ENCODE measurements at regions not wholly inside any gene's neighbourhood (a gene's known extent, or its start where the extent isn't known, plus 50 kb on each side); places are given as distances from the start of the nearest gene placed in this dataset.
A peak's percentile ranks its signal among the peaks of the same experiment; 100 is the strongest.

DNA sequence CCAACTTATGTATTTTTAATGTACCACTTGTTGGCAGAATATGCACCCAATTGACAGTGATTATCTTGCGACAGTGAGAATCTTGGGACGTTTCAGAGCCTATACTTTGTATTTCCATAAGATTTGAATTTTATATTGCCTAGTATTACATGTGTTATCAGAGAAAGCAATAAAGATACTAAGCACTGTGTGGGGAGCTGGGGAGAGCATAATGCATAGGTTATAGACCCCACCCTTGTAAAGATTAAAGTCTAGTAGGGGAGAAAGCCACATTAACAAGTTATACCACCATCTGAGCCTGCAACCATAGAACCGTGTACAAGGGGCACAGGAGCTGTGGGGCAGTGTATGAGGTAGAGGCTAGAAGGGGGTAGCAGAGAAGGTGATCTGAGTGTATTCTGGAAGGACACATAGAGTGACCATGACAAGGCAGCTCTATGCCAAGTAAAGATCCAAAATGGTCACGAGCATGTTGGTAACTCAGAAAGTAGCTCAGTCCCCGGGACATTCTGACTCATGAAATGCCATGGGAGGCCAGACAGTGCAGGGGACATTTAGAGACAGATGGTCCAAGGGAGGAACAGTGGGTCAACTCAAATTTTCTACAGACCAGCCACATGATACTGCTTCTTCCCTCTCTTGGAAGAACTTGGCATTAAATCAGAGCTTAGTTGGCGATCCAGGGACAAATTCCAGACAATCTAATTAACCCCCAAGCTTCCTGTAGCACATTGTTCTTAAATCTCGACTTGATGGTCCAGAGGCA is 84.5 kb downstream of the ADRA2A start:
- H3K4me1 ChIP-seq (ENCODE audit: control insufficient read depth, insufficient read depth, low read length): no peaks in the 10 kb centered on the region
- POLR2A ChIA-PET: no interaction called here
- no peak for TF ChIP-seq ZNF37A (tag by site-specific recombination; IDR thresholded peaks at IDR 0.05)
- TF ChIP-seq IKZF3 (tag by site-specific recombination; IDR thresholded peaks at IDR 0.05): no peak
- TF ChIP-seq, protein P1, sequence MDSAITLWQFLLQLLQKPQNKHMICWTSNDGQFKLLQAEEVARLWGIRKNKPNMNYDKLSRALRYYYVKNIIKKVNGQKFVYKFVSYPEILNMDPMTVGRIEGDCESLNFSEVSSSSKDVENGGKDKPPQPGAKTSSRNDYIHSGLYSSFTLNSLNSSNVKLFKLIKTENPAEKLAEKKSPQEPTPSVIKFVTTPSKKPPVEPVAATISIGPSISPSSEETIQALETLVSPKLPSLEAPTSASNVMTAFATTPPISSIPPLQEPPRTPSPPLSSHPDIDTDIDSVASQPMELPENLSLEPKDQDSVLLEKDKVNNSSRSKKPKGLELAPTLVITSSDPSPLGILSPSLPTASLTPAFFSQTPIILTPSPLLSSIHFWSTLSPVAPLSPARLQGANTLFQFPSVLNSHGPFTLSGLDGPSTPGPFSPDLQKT (IDR thresholded peaks at IDR 0.05; ENCODE audit: borderline replicate concordance, low read depth, low read length): no peak
- no peak for TF ChIP-seq ZNF341 (tag by site-specific recombination; IDR thresholded peaks at IDR 0.05; ENCODE audit: low read depth)
- no peak for TF ChIP-seq YY2 (tag by site-specific recombination; IDR thresholded peaks at IDR 0.05)
- no peak for TF ChIP-seq GLIS1 (tag by site-specific recombination; IDR thresholded peaks at IDR 0.05)
- no peak for TF ChIP-seq ZNF292 (tag by site-specific recombination; IDR thresholded peaks at IDR 0.05; ENCODE audit: borderline replicate concordance, low read depth)
- TF ChIP-seq, protein P2, sequence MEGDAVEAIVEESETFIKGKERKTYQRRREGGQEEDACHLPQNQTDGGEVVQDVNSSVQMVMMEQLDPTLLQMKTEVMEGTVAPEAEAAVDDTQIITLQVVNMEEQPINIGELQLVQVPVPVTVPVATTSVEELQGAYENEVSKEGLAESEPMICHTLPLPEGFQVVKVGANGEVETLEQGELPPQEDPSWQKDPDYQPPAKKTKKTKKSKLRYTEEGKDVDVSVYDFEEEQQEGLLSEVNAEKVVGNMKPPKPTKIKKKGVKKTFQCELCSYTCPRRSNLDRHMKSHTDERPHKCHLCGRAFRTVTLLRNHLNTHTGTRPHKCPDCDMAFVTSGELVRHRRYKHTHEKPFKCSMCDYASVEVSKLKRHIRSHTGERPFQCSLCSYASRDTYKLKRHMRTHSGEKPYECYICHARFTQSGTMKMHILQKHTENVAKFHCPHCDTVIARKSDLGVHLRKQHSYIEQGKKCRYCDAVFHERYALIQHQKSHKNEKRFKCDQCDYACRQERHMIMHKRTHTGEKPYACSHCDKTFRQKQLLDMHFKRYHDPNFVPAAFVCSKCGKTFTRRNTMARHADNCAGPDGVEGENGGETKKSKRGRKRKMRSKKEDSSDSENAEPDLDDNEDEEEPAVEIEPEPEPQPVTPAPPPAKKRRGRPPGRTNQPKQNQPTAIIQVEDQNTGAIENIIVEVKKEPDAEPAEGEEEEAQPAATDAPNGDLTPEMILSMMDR (tag by site-specific recombination; IDR thresholded peaks at IDR 0.05): no peak
- TF ChIP-seq, protein P3, sequence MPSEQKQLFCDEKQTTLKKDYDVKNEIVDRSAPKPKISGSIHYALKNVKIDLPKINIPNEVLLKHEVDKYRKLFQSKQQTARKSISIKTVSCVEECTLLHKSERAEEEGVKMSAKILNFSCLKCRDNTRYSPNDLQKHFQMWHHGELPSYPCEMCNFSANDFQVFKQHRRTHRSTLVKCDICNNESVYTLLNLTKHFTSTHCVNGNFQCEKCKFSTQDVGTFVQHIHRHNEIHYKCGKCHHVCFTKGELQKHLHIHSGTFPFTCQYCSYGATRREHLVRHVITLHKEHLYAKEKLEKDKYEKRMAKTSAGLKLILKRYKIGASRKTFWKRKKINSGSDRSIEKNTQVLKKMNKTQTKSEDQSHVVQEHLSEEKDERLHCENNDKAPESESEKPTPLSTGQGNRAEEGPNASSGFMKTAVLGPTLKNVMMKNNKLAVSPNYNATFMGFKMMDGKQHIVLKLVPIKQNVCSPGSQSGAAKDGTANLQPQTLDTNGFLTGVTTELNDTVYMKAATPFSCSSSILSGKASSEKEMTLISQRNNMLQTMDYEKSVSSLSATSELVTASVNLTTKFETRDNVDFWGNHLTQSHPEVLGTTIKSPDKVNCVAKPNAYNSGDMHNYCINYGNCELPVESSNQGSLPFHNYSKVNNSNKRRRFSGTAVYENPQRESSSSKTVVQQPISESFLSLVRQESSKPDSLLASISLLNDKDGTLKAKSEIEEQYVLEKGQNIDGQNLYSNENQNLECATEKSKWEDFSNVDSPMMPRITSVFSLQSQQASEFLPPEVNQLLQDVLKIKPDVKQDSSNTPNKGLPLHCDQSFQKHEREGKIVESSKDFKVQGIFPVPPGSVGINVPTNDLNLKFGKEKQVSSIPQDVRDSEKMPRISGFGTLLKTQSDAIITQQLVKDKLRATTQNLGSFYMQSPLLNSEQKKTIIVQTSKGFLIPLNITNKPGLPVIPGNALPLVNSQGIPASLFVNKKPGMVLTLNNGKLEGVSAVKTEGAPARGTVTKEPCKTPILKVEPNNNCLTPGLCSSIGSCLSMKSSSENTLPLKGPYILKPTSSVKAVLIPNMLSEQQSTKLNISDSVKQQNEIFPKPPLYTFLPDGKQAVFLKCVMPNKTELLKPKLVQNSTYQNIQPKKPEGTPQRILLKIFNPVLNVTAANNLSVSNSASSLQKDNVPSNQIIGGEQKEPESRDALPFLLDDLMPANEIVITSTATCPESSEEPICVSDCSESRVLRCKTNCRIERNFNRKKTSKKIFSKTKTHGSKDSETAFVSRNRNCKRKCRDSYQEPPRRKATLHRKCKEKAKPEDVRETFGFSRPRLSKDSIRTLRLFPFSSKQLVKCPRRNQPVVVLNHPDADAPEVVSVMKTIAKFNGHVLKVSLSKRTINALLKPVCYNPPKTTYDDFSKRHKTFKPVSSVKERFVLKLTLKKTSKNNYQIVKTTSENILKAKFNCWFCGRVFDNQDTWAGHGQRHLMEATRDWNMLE (tag by site-specific recombination; conservative IDR thresholded peaks at IDR 0.05; ENCODE audit: low read depth): no peak
- TF ChIP-seq ZNF214 (tag by site-specific recombination; IDR thresholded peaks at IDR 0.05; ENCODE audit: borderline replicate concordance): no peak
- no peak overlapping the region for H3K4me3 ChIP-seq (ENCODE audit: low read depth, low read length)
- CTCF ChIA-PET: interaction anchor here (0.8 kb wide), 1 partner anchor 86 kb away, joined by 3 read pairs; no protein-coding TSS in a partner anchor
- no peaks in the 10 kb centered on the region for H3K9me3 ChIP-seq (ENCODE audit: control insufficient read depth, insufficient read depth, low read depth, low read length)
- H3K36me3 ChIP-seq (ENCODE audit: control insufficient read depth in 2 of 2, insufficient read depth in 1 of 2, low read length in 2 of 2): no peaks in the 10 kb centered on the region
- no peak overlapping the region for H3K27ac ChIP-seq (ENCODE audit: extremely low read depth, low read depth, low read length)

DNA sequence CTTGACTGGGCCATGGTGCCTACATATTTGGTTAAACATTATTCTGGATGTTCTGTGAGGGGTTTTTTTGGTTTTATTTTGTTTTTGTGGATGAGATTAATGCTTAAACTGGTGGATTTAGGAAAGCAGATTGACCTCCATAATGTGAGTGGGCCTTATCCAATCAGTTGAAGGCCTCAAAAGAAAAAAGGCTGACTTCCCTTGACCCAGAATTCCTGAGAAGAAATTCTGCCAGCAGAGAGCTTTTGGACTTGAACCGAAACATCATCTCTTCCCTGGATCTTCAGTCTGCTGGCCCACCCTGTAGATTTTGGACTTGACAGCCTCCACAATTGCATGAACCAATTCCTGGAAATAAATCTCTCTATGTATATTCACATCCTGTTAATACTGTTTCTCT is 94.4 kb downstream of the ADRA2A start:
- no peak overlapping the region for H3K27ac ChIP-seq (ENCODE audit: extremely low read depth, low read depth, low read length)
- CTCF ChIA-PET: no interaction called here
- H3K9me3 ChIP-seq (ENCODE audit: control insufficient read depth, insufficient read depth, low read depth, low read length): no peaks in the 10 kb centered on the region
- no peak overlapping the region for H3K4me3 ChIP-seq (ENCODE audit: low read depth, low read length)
- no peaks in the 10 kb centered on the region for H3K36me3 ChIP-seq (ENCODE audit: control insufficient read depth in 2 of 2, insufficient read depth in 1 of 2, low read length in 2 of 2)
- 0 out of 2 replicates have a peak, but pooled peaks have one; percentile 29 for TF ChIP-seq ZNF10 (tag by site-specific recombination; IDR thresholded peaks at IDR 0.05)
- no peak for TF ChIP-seq ZNF843 (tag by site-specific recombination; IDR thresholded peaks at IDR 0.05)
- no peaks in the 10 kb centered on the region for H3K4me1 ChIP-seq (ENCODE audit: control insufficient read depth, insufficient read depth, low read length)
- POLR2A ChIA-PET: no interaction called here

DNA sequence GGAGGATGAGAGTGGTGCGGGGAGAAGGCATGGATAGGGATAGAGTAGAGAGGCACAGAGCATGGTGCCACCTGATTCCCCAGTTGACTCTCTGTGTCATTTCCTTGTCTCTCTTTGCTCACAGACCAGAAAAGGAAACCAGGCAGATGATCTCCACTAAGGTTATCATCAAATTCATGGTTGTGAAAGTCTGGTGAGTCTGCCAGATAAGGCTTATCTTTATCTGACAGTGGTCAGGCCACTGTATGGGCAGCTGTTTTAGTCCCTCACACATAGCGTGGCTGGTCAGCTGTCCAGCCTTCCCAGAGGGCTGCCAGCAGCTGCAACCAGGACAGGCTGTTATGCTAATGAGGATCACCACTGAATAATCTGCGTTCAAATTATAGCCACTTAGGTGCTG is 99.0 kb downstream of the ADRA2A start:
- Histone ChIP-seq H3K36me3 (ENCODE audit: control insufficient read depth in 2 of 2, insufficient read depth in 1 of 2, low read length in 2 of 2) (no peaks in the 10 kb centered on the region), H3K4me1 (ENCODE audit: control insufficient read depth, insufficient read depth, low read length) (no peaks in the 10 kb centered on the region), H3K9me3 (ENCODE audit: control insufficient read depth, insufficient read depth, low read depth, low read length) (no peaks in the 10 kb centered on the region), H3K27ac (ENCODE audit: extremely low read depth, low read depth, low read length) (no peak overlapping the region), H3K4me3 (ENCODE audit: low read depth, low read length) (no peak overlapping the region)
- ChIA-PET CTCF (no interaction called here), POLR2A (no interaction called here)
- no peak for TF ChIP-seq TRIM28 (IDR thresholded peaks at IDR 0.05; ENCODE audit: borderline replicate concordance, low read length)
- no peak for TF ChIP-seq SETDB1 (IDR thresholded peaks at IDR 0.05; ENCODE audit: insufficient read length, low read length)
- TF ChIP-seq ZXDB (tag by site-specific recombination; IDR thresholded peaks at IDR 0.05): no peak
- no peak for TF ChIP-seq ZNF202 (tag by site-specific recombination; IDR thresholded peaks at IDR 0.05; ENCODE audit: borderline replicate concordance)
- no peak for TF ChIP-seq WT1 (tag by site-specific recombination; IDR thresholded peaks at IDR 0.05)
- TF ChIP-seq GFI1B (tag by site-specific recombination; IDR thresholded peaks at IDR 0.05): no peak
- no peak for TF ChIP-seq PRDM1 (tag by site-specific recombination; IDR thresholded peaks at IDR 0.05)
- TF ChIP-seq, protein P4, sequence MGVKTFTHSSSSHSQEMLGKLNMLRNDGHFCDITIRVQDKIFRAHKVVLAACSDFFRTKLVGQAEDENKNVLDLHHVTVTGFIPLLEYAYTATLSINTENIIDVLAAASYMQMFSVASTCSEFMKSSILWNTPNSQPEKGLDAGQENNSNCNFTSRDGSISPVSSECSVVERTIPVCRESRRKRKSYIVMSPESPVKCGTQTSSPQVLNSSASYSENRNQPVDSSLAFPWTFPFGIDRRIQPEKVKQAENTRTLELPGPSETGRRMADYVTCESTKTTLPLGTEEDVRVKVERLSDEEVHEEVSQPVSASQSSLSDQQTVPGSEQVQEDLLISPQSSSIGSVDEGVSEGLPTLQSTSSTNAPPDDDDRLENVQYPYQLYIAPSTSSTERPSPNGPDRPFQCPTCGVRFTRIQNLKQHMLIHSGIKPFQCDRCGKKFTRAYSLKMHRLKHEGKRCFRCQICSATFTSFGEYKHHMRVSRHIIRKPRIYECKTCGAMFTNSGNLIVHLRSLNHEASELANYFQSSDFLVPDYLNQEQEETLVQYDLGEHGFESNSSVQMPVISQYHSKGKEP (tag by site-specific recombination; IDR thresholded peaks at IDR 0.05): no peak
- TF ChIP-seq, protein P5, sequence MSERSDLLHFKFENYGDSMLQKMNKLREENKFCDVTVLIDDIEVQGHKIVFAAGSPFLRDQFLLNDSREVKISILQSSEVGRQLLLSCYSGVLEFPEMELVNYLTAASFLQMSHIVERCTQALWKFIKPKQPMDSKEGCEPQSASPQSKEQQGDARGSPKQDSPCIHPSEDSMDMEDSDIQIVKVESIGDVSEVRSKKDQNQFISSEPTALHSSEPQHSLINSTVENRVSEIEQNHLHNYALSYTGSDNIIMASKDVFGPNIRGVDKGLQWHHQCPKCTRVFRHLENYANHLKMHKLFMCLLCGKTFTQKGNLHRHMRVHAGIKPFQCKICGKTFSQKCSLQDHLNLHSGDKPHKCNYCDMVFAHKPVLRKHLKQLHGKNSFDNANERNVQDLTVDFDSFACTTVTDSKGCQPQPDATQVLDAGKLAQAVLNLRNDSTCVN (tag by site-specific recombination; optimal IDR thresholded peaks at IDR 0.05): no peak

Data from HEK293 (cell line).